Thymus (tissue), 11 donors: ENCODE measurements at regions not wholly inside any gene's neighbourhood (a gene's known extent, or its start where the extent isn't known, plus 50 kb on each side); places are given as distances from the start of the nearest gene placed in this dataset.

ENCODE experiments used
- DNase-seq, 9 donors: peaks; one replicate each; pipeline ENCODE4 v3.0.0-alpha.2; 2013; ENCODE audit warnings: low spot score in 9 of 9, low read depth in 6 of 9, missing footprints in 1 of 9
- H3K27ac ChIP-seq, 2 donors: one replicate each; pipeline ENCODE4 v1.5.1; 2013; ENCODE audit warnings: control low read depth in 1 of 2, low read depth in 1 of 2, low read length in 1 of 2, mild to moderate bottlenecking in 1 of 2, moderate library complexity in 1 of 2
- H3K27me3 ChIP-seq, 2 donors: one replicate each; pipeline ENCODE4 v1.5.1; 2013; ENCODE audit warnings: low read length in 1 of 2; ENCODE audit not compliant: control insufficient read depth in 2 of 2, insufficient read depth in 1 of 2
- H3K36me3 ChIP-seq, 2 donors: one replicate each; pipeline ENCODE4 v1.5.1; 2013; ENCODE audit warnings: low read length in 1 of 2, mild to moderate bottlenecking in 1 of 2, moderate library complexity in 1 of 2; ENCODE audit not compliant: control insufficient read depth in 2 of 2, insufficient read depth in 2 of 2
- H3K4me1 ChIP-seq, 2 donors: one replicate each; pipeline ENCODE4 v1.5.1; 2013; ENCODE audit warnings: low read length in 2 of 2; ENCODE audit not compliant: control insufficient read depth in 2 of 2, insufficient read depth in 2 of 2
- H3K4me3 ChIP-seq, 2 donors: one replicate each; pipeline ENCODE4 v1.5.1; 2013; ENCODE audit warnings: low read length in 2 of 2, control low read depth in 1 of 2, mild to moderate bottlenecking in 1 of 2
- H3K9me3 ChIP-seq, 2 donors: one replicate each; pipeline ENCODE4 v1.5.1; 2013; ENCODE audit warnings: low read length in 1 of 2, mild to moderate bottlenecking in 1 of 2; ENCODE audit not compliant: control insufficient read depth in 2 of 2, insufficient read depth in 1 of 2
- WGBS: extraction: QIAGEN DNeasy Blood & Tissue Kit; methylation state at CpG from one replicate; pipeline ENCODE4 v1.1.7; 2013; 5-methylcytosine and 5-hydroxymethylcytosine counted together
- donor health status: healthy.

- Histone ChIP-seq H3K36me3 (no peaks in the 10 kb centered on the region), H3K4me3 (no peak overlapping the region), H3K27ac (no peak overlapping the region), H3K9me3 (no peaks in the 10 kb centered on the region), H3K27me3 (no peaks in the 10 kb centered on the region), H3K4me1 (no peaks in the 10 kb centered on the region)
- no peak for DNase-seq
- 84% methylated on average over 5 of the region's 5 CpGs for WGBS
These were observed 772.1 kb upstream of the CDH9 start for GRCh38 chr5:27810458-27810857.

GRCh38 chr5:27797220-27797619 lies 758.8 kb upstream of the CDH9 start:
- H3K4me3 ChIP-seq, result no peak overlapping the region
- H3K27ac ChIP-seq, result no peak overlapping the region
- H3K9me3 ChIP-seq, result peaks cover 0 to 5% of the 10 kb centered on the region in 2 donors
- WGBS, result 96% methylated on average over 1 of the region's 1 CpG
- H3K27me3 ChIP-seq, result no peaks in the 10 kb centered on the region
- no peaks in the 10 kb centered on the region for H3K36me3 ChIP-seq
- DNase-seq, result no peak
- no peaks in the 10 kb centered on the region for H3K4me1 ChIP-seq

- Histone ChIP-seq H3K27me3 (no peaks in the 10 kb centered on the region), H3K4me1 (no peaks in the 10 kb centered on the region), H3K9me3 (no peaks in the 10 kb centered on the region), H3K27ac (no peak overlapping the region), H3K4me3 (no peak overlapping the region), H3K36me3 (no peaks in the 10 kb centered on the region)
- DNase-seq, result no peak
- 96% methylated on average over 2 of the region's 2 CpGs for WGBS
These were observed 749.8 kb upstream of the CDH9 start for GRCh38 chr5:27788184-27788583.

GRCh38 chr5:27784317-27784716 lies 745.9 kb upstream of the CDH9 start:
- Histone ChIP-seq H3K27ac (no peak overlapping the region), H3K27me3 (no peaks in the 10 kb centered on the region), H3K4me3 (no peak overlapping the region), H3K36me3 (no peaks in the 10 kb centered on the region), H3K9me3 (no peaks in the 10 kb centered on the region), H3K4me1 (no peaks in the 10 kb centered on the region)
- no peak for DNase-seq
- WGBS, result 67% methylated on average over 1 of the region's 1 CpG

- Histone ChIP-seq H3K9me3 (no peaks in the 10 kb centered on the region), H3K27me3 (no peaks in the 10 kb centered on the region), H3K4me1 (no peaks in the 10 kb centered on the region), H3K4me3 (no peak overlapping the region), H3K27ac (no peak overlapping the region), H3K36me3 (no peaks in the 10 kb centered on the region)
- no peak for DNase-seq
- WGBS, result 93% methylated on average over 4 of the region's 4 CpGs
These were observed 739.7 kb upstream of the CDH9 start for GRCh38 chr5:27778121-27778520.

DNA sequence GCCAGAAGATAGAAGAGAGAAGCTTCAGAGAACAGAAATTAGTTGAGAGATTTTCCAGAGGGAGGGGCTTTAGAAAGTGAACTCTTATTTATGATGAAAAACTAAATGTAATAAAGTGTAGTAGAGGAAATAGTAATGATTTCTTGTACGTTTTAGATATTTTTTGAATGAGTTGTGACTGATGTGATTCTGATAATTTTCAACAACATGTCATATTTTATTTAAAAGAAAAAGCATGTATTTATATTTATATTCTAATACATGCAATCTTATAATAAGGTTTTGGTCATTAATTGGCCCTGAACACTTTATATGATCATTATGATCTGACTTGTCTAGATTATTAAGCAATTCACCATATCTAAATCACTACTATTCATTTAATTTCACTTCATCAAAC lies 735.2 kb upstream of the CDH9 start:
- Histone ChIP-seq H3K4me3 (no peak overlapping the region), H3K27me3 (no peaks in the 10 kb centered on the region), H3K9me3 (no peaks in the 10 kb centered on the region), H3K27ac (no peak overlapping the region), H3K36me3 (no peaks in the 10 kb centered on the region), H3K4me1 (no peaks in the 10 kb centered on the region)
- 83% methylated on average over 1 of the region's 1 CpG for WGBS
- no peak for DNase-seq

- 91% methylated on average over 3 of the region's 3 CpGs for WGBS
- no peaks in the 10 kb centered on the region for H3K4me1 ChIP-seq
- no peak for DNase-seq
These were observed 734.8 kb upstream of the CDH9 start for GRCh38 chr5:27773166-27773565.

GRCh38 chr5:27769748-27770402 lies 731.5 kb upstream of the CDH9 start:
- WGBS, result 89% methylated on average over 6 of the region's 6 CpGs
- Histone ChIP-seq H3K9me3 (no peaks in the 10 kb centered on the region), H3K27ac (no peak overlapping the region), H3K36me3 (no peaks in the 10 kb centered on the region), H3K4me3 (no peak overlapping the region), H3K27me3 (no peaks in the 10 kb centered on the region), H3K4me1 (no peaks in the 10 kb centered on the region)
- no peak for DNase-seq

More at GRCh38 chr5:27773166-27773565, 734.8 kb upstream of the CDH9 start:
- Histone ChIP-seq H3K27me3 (no peaks in the 10 kb centered on the region), H3K4me3 (no peak overlapping the region), H3K27ac (no peak overlapping the region), H3K9me3 (no peaks in the 10 kb centered on the region), H3K36me3 (no peaks in the 10 kb centered on the region)

DNA sequence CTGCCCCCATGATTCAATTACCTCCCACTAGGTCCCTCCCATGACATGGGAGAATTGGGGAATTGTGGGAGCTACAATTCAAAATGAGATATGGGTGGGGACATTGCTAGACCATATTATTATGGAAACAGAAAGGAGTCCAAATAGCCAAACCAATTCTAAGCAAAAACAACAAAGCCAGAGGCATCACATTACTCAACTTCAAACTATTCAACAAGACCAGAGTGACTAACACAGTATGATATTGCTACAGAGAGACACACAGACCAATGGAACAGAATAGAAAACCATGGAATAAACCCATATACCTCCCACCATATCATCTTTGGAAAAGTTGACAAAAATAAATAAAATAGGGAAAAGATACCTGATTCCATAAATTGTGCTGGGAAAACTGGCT lies 710.5 kb upstream of the CDH9 start:
- Histone ChIP-seq H3K4me3 (no peak overlapping the region), H3K27ac (no peak overlapping the region), H3K36me3 (no peaks in the 10 kb centered on the region), H3K27me3 (no peaks in the 10 kb centered on the region), H3K4me1 (no peaks in the 10 kb centered on the region), H3K9me3 (peaks cover 0 to 3% of the 10 kb centered on the region in 2 donors)
- no peak for DNase-seq
